ENCODE measurements at regions not wholly inside any gene's neighbourhood (a gene's known extent, or its start where the extent isn't known, plus 50 kb on each side); places are given as distances from the start of the nearest gene placed in this dataset.

- DNase-seq, result no peak
Observed at GRCh38 chr5:3736926-3737325, 141.3 kb downstream of the IRX1 start.

GRCh38 chr5:3738919-3739318 lies 143.3 kb downstream of the IRX1 start:
- DNase-seq, result no peak

GRCh38 chr5:3740546-3741373 lies 145.1 kb downstream of the IRX1 start:
- DNase-seq, result peak; percentile 5

GRCh38 chr5:3741374-3741770 lies 145.7 kb downstream of the IRX1 start:
- no peak for DNase-seq

GRCh38 chr5:3742750-3743149 lies 147.1 kb downstream of the IRX1 start:
- no peak for DNase-seq

- DNase-seq, result no peak
Observed at GRCh38 chr5:3751846-3752245, 156.2 kb downstream of the IRX1 start.

GRCh38 chr5:3778000-3778550 lies 182.4 kb downstream of the IRX1 start:
- DNase-seq, result no peak

GRCh38 chr5:3778945-3779344 lies 183.3 kb downstream of the IRX1 start:
- DNase-seq, result no peak

- DNase-seq, result no peak
Observed at GRCh38 chr5:3780278-3780677, 184.6 kb downstream of the IRX1 start.

- no peak for DNase-seq
Observed at GRCh38 chr5:3780907-3781306, 185.3 kb downstream of the IRX1 start.

- no peak for DNase-seq
Observed at GRCh38 chr5:3784854-3785253, 189.2 kb downstream of the IRX1 start.

GRCh38 chr5:3786165-3786564 lies 190.5 kb downstream of the IRX1 start:
- no peak for DNase-seq

- no peak for DNase-seq
Observed at GRCh38 chr5:3786891-3787430, 191.3 kb downstream of the IRX1 start.

GRCh38 chr5:3787604-3788003 lies 192.0 kb downstream of the IRX1 start:
- no peak for DNase-seq

- no peak for DNase-seq
Observed at GRCh38 chr5:3789519-3790193, 194.0 kb downstream of the IRX1 start.

- no peak for DNase-seq
Observed at GRCh38 chr5:3793162-3793561, 197.5 kb downstream of the IRX1 start.

- no peak for DNase-seq
Observed at GRCh38 chr5:3794611-3795010, 199.0 kb downstream of the IRX1 start.

- DNase-seq, result no peak
Observed at GRCh38 chr5:3796736-3797135, 201.1 kb downstream of the IRX1 start.

- no peak for DNase-seq
Observed at GRCh38 chr5:3801967-3802366, 206.3 kb downstream of the IRX1 start.

- DNase-seq, result no peak
Observed at GRCh38 chr5:3809455-3809854, 213.8 kb downstream of the IRX1 start.

- no peak for DNase-seq
Observed at GRCh38 chr5:3811116-3811515, 215.5 kb downstream of the IRX1 start.

- no peak for DNase-seq
Observed at GRCh38 chr5:3818624-3819023, 223.0 kb downstream of the IRX1 start.

- peak; percentile 76 for DNase-seq
Observed at GRCh38 chr5:3825531-3826451, 230.2 kb downstream of the IRX1 start.
